ENCODE measurements at regions not wholly inside any gene's neighbourhood (a gene's known extent, or its start where the extent isn't known, plus 50 kb on each side); places are given as distances from the start of the nearest gene placed in this dataset.

DNA sequence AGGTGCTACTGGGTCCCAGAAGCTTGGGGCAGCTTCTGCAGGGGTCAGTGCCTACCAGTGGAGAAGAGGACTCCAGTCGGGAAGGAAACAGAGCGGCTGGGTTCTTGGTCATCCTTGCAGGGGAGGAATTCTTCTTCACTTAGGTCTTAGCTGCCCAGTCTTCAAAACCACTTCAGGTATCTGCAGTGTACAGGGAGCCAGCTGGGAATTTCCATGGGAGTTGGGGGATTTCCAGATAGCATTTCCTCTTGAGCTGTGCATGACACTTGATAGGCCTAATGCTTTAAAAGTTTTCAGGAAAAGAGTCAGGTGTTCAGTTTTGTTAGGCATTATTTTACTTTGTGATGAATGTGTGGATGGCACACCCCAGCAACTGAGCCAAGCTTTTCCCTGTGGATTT is 58.1 kb upstream of the ENPP6 start:
- ChIA-PET CTCF (no interaction called here), POLR2A (interaction anchor here (1.1 kb wide), 1 partner anchor 458 kb away, joined by 4 read pairs; the partner anchor contains the start of gene CENPU)
- TF ChIP-seq LEF1 (IDR thresholded peaks at IDR 0.05; ENCODE audit: borderline replicate concordance): no peak
- DNase-seq (ENCODE audit: extremely low spot score): no peak

DNA sequence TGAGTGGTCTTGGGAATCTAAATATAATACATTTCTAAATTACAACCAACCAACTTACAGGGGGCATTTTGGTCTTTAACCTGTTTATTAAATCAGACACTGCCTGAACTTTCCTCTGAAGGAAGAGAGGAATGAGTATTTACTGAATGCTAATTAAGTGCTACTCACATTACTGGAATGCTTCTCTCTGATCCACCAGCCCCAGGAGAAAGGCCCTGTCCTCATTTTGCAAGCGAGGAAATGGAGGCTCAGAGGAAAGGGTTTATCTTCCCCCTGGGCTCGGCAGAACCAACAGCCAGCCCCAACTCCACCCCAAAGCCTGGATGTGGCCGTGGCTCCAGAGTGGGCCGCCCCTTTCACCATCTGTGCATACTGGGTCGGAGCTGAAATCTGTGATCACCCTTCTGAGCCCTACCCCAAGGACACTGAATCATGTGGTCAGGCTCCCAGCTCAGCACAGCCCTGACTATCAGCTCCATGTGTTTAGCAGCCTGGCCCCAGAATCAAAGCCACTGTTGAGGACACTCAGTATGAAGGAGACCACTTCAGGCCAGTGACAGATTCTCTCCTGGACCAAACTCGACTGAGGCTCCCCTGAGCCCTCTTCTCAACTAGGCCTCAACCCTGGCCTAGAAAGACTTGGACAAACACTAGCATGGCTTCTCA is 56.7 kb upstream of the ENPP6 start:
- TF ChIP-seq PKNOX1 (IDR thresholded peaks at IDR 0.05) (no peak), SP1 (IDR thresholded peaks at IDR 0.05) (no peak), CTBP1 (IDR thresholded peaks at IDR 0.05; ENCODE audit: borderline replicate concordance) (no peak), ELF4 (IDR thresholded peaks at IDR 0.05) (no peak), ZNF384 (IDR thresholded peaks at IDR 0.05) (no peak), NFRKB (IDR thresholded peaks at IDR 0.05) (no peak), FOXK2 (IDR thresholded peaks at IDR 0.05) (no peak), FOXM1 (IDR thresholded peaks at IDR 0.05; ENCODE audit: borderline replicate concordance) (no peak), SUZ12 (IDR thresholded peaks at IDR 0.05) (no peak), L3MBTL2 (conservative IDR thresholded peaks at IDR 0.05) (no peak), BHLHE40 (IDR thresholded peaks at IDR 0.05; ENCODE audit: borderline replicate concordance) (no peak), LEF1 (IDR thresholded peaks at IDR 0.05; ENCODE audit: borderline replicate concordance) (no peak)
- POLR2A ChIA-PET: no interaction called here
- no peak for DNase-seq (ENCODE audit: extremely low spot score)
- CTCF ChIA-PET: interaction anchor here (0.9 to 1.9 kb wide), 2 partner anchors 10 kb away, joined by 4 to 5 read pairs; no protein-coding TSS in a partner anchor

- POLR2A ChIA-PET: interaction anchor here (1.2 kb wide), 1 partner anchor 201 kb away, joined by 4 read pairs; the partner anchor contains the start of gene IRF2
- TF ChIP-seq FOXA1 (IDR thresholded peaks at IDR 0.05) (no peak), PKNOX1 (IDR thresholded peaks at IDR 0.05) (no peak), CTBP1 (IDR thresholded peaks at IDR 0.05; ENCODE audit: borderline replicate concordance) (no peak), L3MBTL2 (conservative IDR thresholded peaks at IDR 0.05) (no peak), LEF1 (IDR thresholded peaks at IDR 0.05; ENCODE audit: borderline replicate concordance) (no peak), TARDBP (IDR thresholded peaks at IDR 0.05) (no peak)
- DNase-seq (ENCODE audit: extremely low spot score): no peak
- CTCF ChIA-PET: interaction anchor here (0.6 to 1.9 kb wide), 2 partner anchors 11 to 70 kb away, joined by 3 to 4 read pairs; no protein-coding TSS in a partner anchor
These were observed 55.8 kb upstream of the ENPP6 start for GRCh38 chr4:184273166-184274147.

DNA sequence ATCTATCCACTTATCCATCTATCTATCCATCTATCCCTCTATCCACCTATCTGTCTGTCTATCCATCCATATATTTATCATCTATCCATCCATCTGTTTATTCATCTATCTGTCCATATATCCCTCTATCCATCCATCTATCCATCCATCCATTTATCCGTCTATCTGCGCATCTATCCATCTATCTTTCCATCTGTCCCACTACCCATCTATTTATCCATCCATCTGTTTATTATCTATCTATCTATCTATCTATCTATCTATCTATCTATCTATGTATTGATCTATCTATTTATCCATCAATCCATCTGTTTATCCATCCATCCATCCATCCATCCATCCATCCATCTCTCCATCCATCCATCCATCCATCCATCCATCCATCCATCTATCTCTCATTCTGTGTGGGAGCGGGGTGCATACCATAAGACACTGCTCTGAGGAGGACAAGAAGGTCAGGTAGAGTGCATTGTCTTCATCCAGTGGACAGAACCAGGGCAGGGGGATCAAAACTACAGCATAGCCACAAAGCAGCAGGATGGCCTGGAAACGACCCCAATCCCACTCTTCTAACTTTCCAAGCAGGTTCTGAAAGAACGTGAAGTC is 53.2 kb upstream of the ENPP6 start:
- ChIA-PET CTCF (no interaction called here), POLR2A (no interaction called here)
- no peak for TF ChIP-seq L3MBTL2 (conservative IDR thresholded peaks at IDR 0.05)
- no peak for DNase-seq (ENCODE audit: extremely low spot score)

DNA sequence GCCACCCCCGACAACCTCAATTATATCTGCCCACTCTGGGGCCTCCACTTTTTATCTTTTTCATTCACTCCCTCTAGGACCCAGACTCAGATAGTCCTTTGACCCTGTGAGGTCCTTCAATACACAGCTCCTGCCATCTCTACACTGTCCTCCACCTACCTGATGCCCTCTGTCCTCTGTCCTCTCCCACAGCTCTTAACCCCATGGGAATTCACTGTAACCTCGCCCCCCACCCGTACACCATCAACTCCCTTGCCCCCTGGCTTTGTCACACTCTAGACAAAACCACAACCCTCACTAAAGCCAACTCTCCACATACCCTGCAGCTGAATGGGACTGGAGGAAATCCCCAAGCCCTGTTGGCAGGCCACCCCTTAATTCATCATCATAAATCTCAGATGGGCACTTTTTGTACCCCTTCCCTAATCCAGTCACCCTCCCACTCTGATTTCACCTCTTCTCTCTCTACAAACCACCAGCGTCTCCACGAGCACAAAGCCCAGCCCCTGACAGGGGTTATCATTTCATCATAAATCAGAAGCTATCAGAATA is 52.3 kb upstream of the ENPP6 start:
- TF ChIP-seq PKNOX1 (IDR thresholded peaks at IDR 0.05) (no peak), FOXM1 (IDR thresholded peaks at IDR 0.05; ENCODE audit: borderline replicate concordance) (no peak), L3MBTL2 (conservative IDR thresholded peaks at IDR 0.05) (no peak), FOXA1 (IDR thresholded peaks at IDR 0.05) (no peak), ZNF384 (IDR thresholded peaks at IDR 0.05) (no peak), ARNT (IDR thresholded peaks at IDR 0.05) (no peak), TARDBP (IDR thresholded peaks at IDR 0.05) (no peak), SP1 (IDR thresholded peaks at IDR 0.05) (no peak), NFRKB (IDR thresholded peaks at IDR 0.05) (no peak), CTBP1 (IDR thresholded peaks at IDR 0.05; ENCODE audit: borderline replicate concordance) (no peak)
- ChIA-PET CTCF (interaction anchor here (1.3 kb wide), 1 partner anchor 41 kb away, joined by 3 read pairs; no protein-coding TSS in a partner anchor), POLR2A (no interaction called here)
- no peak for DNase-seq (ENCODE audit: extremely low spot score)

- TF ChIP-seq NFRKB (IDR thresholded peaks at IDR 0.05) (no peak), PKNOX1 (IDR thresholded peaks at IDR 0.05) (no peak), ELF4 (IDR thresholded peaks at IDR 0.05) (no peak), BHLHE40 (IDR thresholded peaks at IDR 0.05; ENCODE audit: borderline replicate concordance) (no peak), SUZ12 (IDR thresholded peaks at IDR 0.05) (no peak), FOXM1 (IDR thresholded peaks at IDR 0.05; ENCODE audit: borderline replicate concordance) (no peak), FOXA1 (IDR thresholded peaks at IDR 0.05) (no peak)
- ChIA-PET CTCF (interaction anchor here (1.3 kb wide), 1 partner anchor 42 kb away, joined by 3 read pairs; no protein-coding TSS in a partner anchor), POLR2A (interaction anchor here (1.7 kb wide), 1 partner anchor 269 kb away, joined by 5 read pairs; no protein-coding TSS in a partner anchor)
- DNase-seq (ENCODE audit: extremely low spot score): no peak
These were observed 51.0 kb upstream of the ENPP6 start for GRCh38 chr4:184268584-184269160.
